K562 (cell line): ENCODE measurements at regions not wholly inside any gene's neighbourhood (a gene's known extent, or its start where the extent isn't known, plus 50 kb on each side); places are given as distances from the start of the nearest gene placed in this dataset.

Experiments
- ATAC-seq: fragments of 200-7000 bp; cut with Tn5 transposase; 3 replicates; pipeline ENCODE4 v1.9.1; 2020; ENCODE audit warnings: moderate library complexity
- BruUV-seq: library from RNA; stranded (reverse); fragments of 400-500 nt; replicated peaks from 2 replicates; lab custom pipeline; 2021; lab: Mats Ljungman, UMichigan
- CTCF ChIA-PET: fragments of 300-600 bp; formaldehyde crosslinking; extraction: SDS; loops from one replicate; lab custom pipeline; 2021; ENCODE audit warnings: low intra/inter-chr PET ratio; lab: Yijun Ruan, JAX
- POLR2A ChIA-PET: fragments of 300-600, 350-650 bp; sonication (Branson Sonifier 250); formaldehyde crosslinking; extraction: SDS; loops from one replicate; lab custom pipeline; 2021; ENCODE audit warnings: antibody characterized with exemption, inconsistent platforms; lab: Yijun Ruan, JAX
- DNase-seq, 4 experiments: peaks; one replicate each; pipeline versions ENCODE4 v3.0.0 to v3.0.0-alpha.2; 2011 to 2018; ENCODE audit warnings: low spot score in 3 of 4, mixed read lengths in 3 of 4; ENCODE audit errors: extremely low read depth in 1 of 4
- FAIRE-seq: peaks from 2 replicates; lab custom pipeline; 2011; peaks lifted over from hg19 to GRCh38; lab: Jason Lieb, UNC
- H2AFZ ChIP-seq: 2 replicates; pipeline ENCODE4 v1.6.0; 2011; ENCODE audit warnings: low read depth, low read length, control low read depth, inconsistent platforms
- H3K27ac ChIP-seq: fragments of 200-600 bp; 3 replicates; pipeline ENCODE4 v1.8.0; 2011; ENCODE audit warnings: low read depth, mild to moderate bottlenecking, control low read depth, inconsistent platforms, low read length, moderate library complexity, mixed read lengths; ENCODE audit errors: extremely low read depth
- H3K27me3 ChIP-seq, 2 experiments: fragments of 300-600 bp in 1 of 2; 2 replicates in 1 of 2; 3 replicates in 1 of 2; pipeline versions ENCODE4 v1.6.0 to v1.8.0; 2011; ENCODE audit warnings: inconsistent platforms in 2 of 2, low read length in 2 of 2, mild to moderate bottlenecking in 1 of 2, mixed read lengths in 1 of 2, moderate library complexity in 1 of 2; ENCODE audit not compliant: control insufficient read depth in 2 of 2, insufficient read depth in 2 of 2
- H3K36me3 ChIP-seq: fragments of 300-600 bp; 3 replicates; pipeline ENCODE4 v1.8.0; 2011; ENCODE audit warnings: mild to moderate bottlenecking, low read length, inconsistent platforms; ENCODE audit not compliant: control insufficient read depth, insufficient read depth
- H3K4me1 ChIP-seq, 2 experiments: fragments of 200-600 bp in 1 of 2; replicated peaks in 1 of 2; 2 replicates in 1 of 2; 3 replicates in 1 of 2; pipeline versions ENCODE4 v1.5.1 to v1.8.0; 2011; ENCODE audit warnings: inconsistent platforms in 2 of 2, low read length in 2 of 2, mild to moderate bottlenecking in 1 of 2, mixed read lengths in 1 of 2, moderate library complexity in 1 of 2; ENCODE audit not compliant: control insufficient read depth in 2 of 2, insufficient read depth in 2 of 2
- H3K4me2 ChIP-seq: 2 replicates; pipeline ENCODE4 v1.6.1; 2011; ENCODE audit warnings: low read length, control low read depth, inconsistent platforms, mixed read lengths; ENCODE audit not compliant: insufficient read depth
- H3K4me3 ChIP-seq: fragments of 200-600 bp; sonication (generic), shearing (Covaris generic); 2 replicates; pipeline ENCODE4 v1.5.1; 2016; ENCODE audit warnings: control low read depth, inconsistent platforms
- H3K79me2 ChIP-seq: fragments of 200-600 bp; 3 replicates; pipeline ENCODE4 v1.8.0; 2011; ENCODE audit warnings: low read length, inconsistent platforms; ENCODE audit not compliant: control insufficient read depth, insufficient read depth
- H3K9ac ChIP-seq, 2 experiments: 2 replicates each; pipeline versions ENCODE4 v1.6.0 to v1.6.1; 2011; ENCODE audit warnings: low read depth in 2 of 2, low read length in 2 of 2, control low read depth in 1 of 2, inconsistent platforms in 1 of 2, mild to moderate bottlenecking in 1 of 2, mixed read lengths in 1 of 2; ENCODE audit not compliant: insufficient read depth in 1 of 2
- H3K9me1 ChIP-seq: one replicate; pipeline ENCODE4 v1.6.0; 2011; ENCODE audit warnings: inconsistent platforms, mild to moderate bottlenecking, low read length, moderate library complexity; ENCODE audit not compliant: control insufficient read depth, insufficient read depth
- H3K9me3 ChIP-seq: replicated peaks from 2 replicates; pipeline ENCODE4 v1.5.1; 2011; ENCODE audit warnings: low read depth, low read length, inconsistent platforms; ENCODE audit not compliant: control insufficient read depth, insufficient read depth
- H4K20me1 ChIP-seq: replicated peaks from 2 replicates; pipeline ENCODE4 v1.6.1; 2011; ENCODE audit warnings: low read length, inconsistent platforms, mixed read lengths; ENCODE audit not compliant: control insufficient read depth, insufficient read depth
- CEBPB ChIP-seq: fragments of 450-650 bp; IDR thresholded peaks from 2 replicates; pipeline ENCODE4 v1.6.1; 2016; ENCODE audit warnings: missing genetic modification characterization, missing compliant biosample characterization
- CREBBP ChIP-seq: IDR thresholded peaks from one replicate; pipeline ENCODE4 v1.6.1; 2012; ENCODE audit warnings: low read depth, mild to moderate bottlenecking, control low read depth, inconsistent platforms, low read length
- DMBX1 ChIP-seq: fragments of 250-450 bp; sonication (Bioruptor Pico); IDR thresholded peaks from 2 replicates; pipeline ENCODE4 v1.8.0; 2022; ENCODE audit warnings: inconsistent platforms, mild to moderate bottlenecking, moderate library complexity, borderline replicate concordance
- FOXA1 ChIP-seq: fragments of 450-650 bp; IDR thresholded peaks from 2 replicates; pipeline ENCODE4 v1.6.1; 2016; ENCODE audit warnings: mild to moderate bottlenecking, borderline replicate concordance
- FOXO4 ChIP-seq: fragments of 450-650 bp; formaldehyde crosslinking; IDR thresholded peaks from 2 replicates; pipeline ENCODE4 v1.4.0; 2020; ENCODE audit warnings: mild to moderate bottlenecking, moderate library complexity
- GTF2F1 ChIP-seq: IDR thresholded peaks from 2 replicates; pipeline ENCODE4 v1.6.1; 2011; ENCODE audit warnings: low read depth, low read length, improper control_type of control experiment
- HDAC1 ChIP-seq, 2 experiments: fragments of 450-650 bp; IDR thresholded peaks; 2 replicates each; pipeline ENCODE4 v1.6.1; 2016 to 2017; ENCODE audit warnings: inconsistent platforms in 1 of 2, mild to moderate bottlenecking in 1 of 2, moderate library complexity in 1 of 2
- HDAC3 ChIP-seq: fragments of 450-650 bp; IDR thresholded peaks from 2 replicates; pipeline ENCODE4 v1.6.1; 2018; ENCODE audit warnings: borderline replicate concordance, mild to moderate bottlenecking, moderate library complexity; ENCODE audit not compliant: partially characterized antibody
- HNRNPLL ChIP-seq: fragments of 200-400 bp; formaldehyde crosslinking; IDR thresholded peaks from 2 replicates; pipeline ENCODE4 v1.6.1; 2017; ENCODE audit warnings: low read length, low read depth, mild to moderate bottlenecking; ENCODE audit not compliant: poor library complexity, severe bottlenecking
- KAT7 ChIP-seq: sonication (generic); formaldehyde crosslinking; IDR thresholded peaks from 2 replicates; pipeline ENCODE4 v1.8.0; 2022; ENCODE audit warnings: missing genetic modification reagents, mild to moderate bottlenecking, borderline replicate concordance
- MYC ChIP-seq, 2 experiments: fragments of 250-450 bp in 1 of 2; sonication (Bioruptor Pico) in 1 of 2; IDR thresholded peaks; 2 replicates each; pipeline versions ENCODE4 v1.5.1 to v1.6.1; 2012 to 2021; ENCODE audit warnings: low read depth in 2 of 2, borderline replicate concordance in 1 of 2, improper control_type of control experiment in 1 of 2, low read length in 1 of 2, mild to moderate bottlenecking in 1 of 2, moderate library complexity in 1 of 2
- NONO ChIP-seq, 2 experiments: fragments of 200-400 bp in 1 of 2; fragments of 450-650 bp in 1 of 2; formaldehyde crosslinking in 1 of 2; IDR thresholded peaks; 2 replicates each; pipeline ENCODE4 v1.6.1; 2017; ENCODE audit warnings: low read depth in 2 of 2, mild to moderate bottlenecking in 2 of 2, moderate library complexity in 2 of 2, low read length in 1 of 2
- RNF2 ChIP-seq: sonication (generic); IDR thresholded peaks from 2 replicates; pipeline ENCODE4 v1.6.1; 2016
- SIN3A ChIP-seq, 2 experiments: fragments of 150-350 bp in 1 of 2; IDR thresholded peaks; 2 replicates each; pipeline ENCODE4 v1.6.1; 2011 to 2016; ENCODE audit warnings: borderline replicate concordance in 2 of 2, low read depth in 2 of 2, low read length in 2 of 2, mild to moderate bottlenecking in 2 of 2, moderate library complexity in 2 of 2; ENCODE audit not compliant: control insufficient read depth in 1 of 2
- SMC3 ChIP-seq: conservative IDR thresholded peaks from 2 replicates; pipeline ENCODE4 v1.6.1; 2011; ENCODE audit warnings: low read depth, low read length, improper control_type of control experiment; ENCODE audit not compliant: insufficient read depth
- SPI1 ChIP-seq: IDR thresholded peaks from 2 replicates; pipeline ENCODE4 v1.6.1; 2011; ENCODE audit warnings: low read depth, low read length, control low read depth, borderline replicate concordance
- TEAD4 ChIP-seq, 2 experiments: sonication (generic) in 1 of 2; formaldehyde crosslinking in 1 of 2; IDR thresholded peaks; 2 replicates each; pipeline versions ENCODE4 v1.6.1 to v1.8.0; 2012 to 2022; ENCODE audit warnings: borderline replicate concordance in 1 of 2, inconsistent platforms in 1 of 2, low read length in 1 of 2, mild to moderate bottlenecking in 1 of 2, missing genetic modification reagents in 1 of 2
- ZNF551 ChIP-seq: fragments of 250-450 bp; sonication (Bioruptor Pico); IDR thresholded peaks from 2 replicates; pipeline ENCODE4 v1.5.0; 2021; ENCODE audit warnings: mild to moderate bottlenecking, moderate library complexity
- ZNF830 ChIP-seq: fragments of 250-450 bp; sonication (Bioruptor Pico); IDR thresholded peaks from 2 replicates; pipeline ENCODE4 v1.5.0; 2021; ENCODE audit warnings: mild to moderate bottlenecking
- WGBS: fragments of 100-300 bp; shearing (Covaris generic); methylation state at CpG from one replicate; pipeline ENCODE4 v1.1.6; 2016; ENCODE audit warnings: low coverage, mixed read lengths; ENCODE audit not compliant: insufficient coverage; ENCODE audit errors: missing lambda C conversion rate; 5-methylcytosine and 5-hydroxymethylcytosine counted together
- in situ Hi-C: fragments of 300-500 bp; cut with MboI; formaldehyde crosslinking; loops from 4 replicates; pipeline ENCODE4 v1.15.0; 2018; ENCODE audit warnings: inconsistent platforms, mixed read lengths
- intact Hi-C: fragments of 100-400 bp; cut with micrococcal nuclease; formaldehyde crosslinking; loops from 2 replicates; pipeline ENCODE4 v1.14.2; 2022

GRCh38 chr4:117793845-117794480, 240.3 kb upstream of the NDST3 start:
- Histone ChIP-seq H3K9me1 (no peaks in the 10 kb centered on the region), H3K27ac (no peak overlapping the region), H3K4me2 (no peak overlapping the region), H3K27me3 (no peaks in the 10 kb centered on the region), H3K4me3 (no peak overlapping the region), H4K20me1 (no peaks in the 10 kb centered on the region), H3K4me1 (no peaks in the 10 kb centered on the region), H3K36me3 (no peaks in the 10 kb centered on the region), H3K9ac (no peak overlapping the region), H3K9me3 (no peaks in the 10 kb centered on the region; the same call in 1 of the 2 replicates), H2AFZ (no peak overlapping the region), H3K79me2 (no peaks in the 10 kb centered on the region)
- WGBS: 0% methylated on average over 3 of the region's 3 CpGs
- intact Hi-C loops (no loop called here), in situ Hi-C loops (no loop called here)
- CTCF ChIA-PET: no interaction called here
- no peak for FAIRE-seq
- no peak for ATAC-seq
- no peak for DNase-seq
- POLR2A ChIA-PET: no interaction called here
- BruUV-seq: no TSS peak
- TF ChIP-seq ZNF551 (CRISPR knock-in tag) (no peak), MYC (IDR thresholded peaks at IDR 0.05; ENCODE audit: low read depth, low read length) (no peak), MYC (CRISPR knock-in tag; IDR thresholded peaks at IDR 0.05; ENCODE audit: borderline replicate concordance, low read depth) (no peak), DMBX1 (CRISPR knock-in tag) (no peak), SIN3A (IDR thresholded peaks at IDR 0.05; ENCODE audit: borderline replicate concordance in 2 of 2, control insufficient read depth in 1 of 2, low read depth in 2 of 2, low read length in 2 of 2) (no peak), GTF2F1 (no peak), KAT7 (CRISPR knock-in tag) (no peak), HNRNPLL (no peak), FOXO4 (CRISPR knock-in tag) (no peak), HDAC1 (IDR thresholded peaks at IDR 0.05) (no peak), SPI1 (no peak), NONO (IDR thresholded peaks at IDR 0.05; ENCODE audit: low read depth in 2 of 2, low read length in 1 of 2) (no peak), CEBPB (tag) (no peak), FOXA1 (no peak), TEAD4 (IDR thresholded peaks at IDR 0.05; ENCODE audit: low read length) (no peak), TEAD4 (CRISPR knock-in tag; IDR thresholded peaks at IDR 0.05; ENCODE audit: borderline replicate concordance) (no peak), HDAC3 (no peak), CREBBP (no peak), RNF2 (no peak), SMC3 (no peak), ZNF830 (no peak)
